Smooth muscle cell (in vitro differentiated cells): ENCODE measurements at regions not wholly inside any gene's neighbourhood (a gene's known extent, or its start where the extent isn't known, plus 50 kb on each side); places are given as distances from the start of the nearest gene placed in this dataset.

Experiments
- DNase-seq: peaks from one replicate; lab custom pipeline; 2025; ENCODE audit not compliant: unreplicated experiment; lab: John Stamatoyannopoulos, UW
- H2AFZ ChIP-seq: fragments of 200-600 bp; sonication (generic); 2 replicates; pipeline ENCODE4 v1.6.0; 2016; ENCODE audit warnings: antibody characterized with exemption, low read depth, mild to moderate bottlenecking
- H3F3A ChIP-seq: fragments of 200-600 bp; sonication (generic); 2 replicates; pipeline ENCODE4 v1.6.0; 2017; ENCODE audit warnings: antibody characterized with exemption, low read depth
- H3K27ac ChIP-seq: fragments of 200-600 bp; sonication (generic); 2 replicates; pipeline ENCODE4 v1.5.1; 2016; ENCODE audit warnings: low read depth, mild to moderate bottlenecking
- H3K27me3 ChIP-seq: fragments of 200-600 bp; sonication (generic); 2 replicates; pipeline ENCODE4 v1.6.1; 2016; ENCODE audit warnings: low read depth, mild to moderate bottlenecking
- H3K36me3 ChIP-seq: fragments of 200-600 bp; sonication (generic); 2 replicates; pipeline ENCODE4 v1.5.1; 2016; ENCODE audit warnings: low read depth
- H3K4me1 ChIP-seq: fragments of 200-600 bp; sonication (generic); 2 replicates; pipeline ENCODE4 v1.5.1; 2016; ENCODE audit warnings: low read depth
- H3K4me2 ChIP-seq: fragments of 200-600 bp; sonication (generic); 2 replicates; pipeline ENCODE4 v1.6.0; 2016; ENCODE audit warnings: mild to moderate bottlenecking
- H3K4me3 ChIP-seq: fragments of 200-600 bp; sonication (generic); 2 replicates; pipeline ENCODE4 v1.5.1; 2016; ENCODE audit warnings: mild to moderate bottlenecking
- H3K79me2 ChIP-seq: fragments of 200-600 bp; sonication (generic); 2 replicates; pipeline ENCODE4 v1.6.0; 2016; ENCODE audit warnings: low read depth, mild to moderate bottlenecking
- H3K9ac ChIP-seq: fragments of 200-600 bp; sonication (generic); 2 replicates; pipeline ENCODE4 v1.6.0; 2016; ENCODE audit warnings: low read depth
- H3K9me3 ChIP-seq: fragments of 200-600 bp; sonication (generic); replicated peaks from 2 replicates; pipeline ENCODE4 v1.5.1; 2016; ENCODE audit warnings: low read depth
- H4K20me1 ChIP-seq: fragments of 200-600 bp; sonication (generic); 2 replicates; pipeline ENCODE4 v1.6.0; 2016; ENCODE audit warnings: low read depth
- CTCF ChIP-seq: fragments of 200-600 bp; sonication (generic); IDR thresholded peaks from 2 replicates; pipeline ENCODE4 v1.5.1; 2017; ENCODE audit warnings: borderline replicate concordance, mild to moderate bottlenecking, antibody characterized with exemption; ENCODE audit not compliant: insufficient read depth, poor library complexity, severe bottlenecking
- WGBS: methylation state at CpG from one replicate; pipeline ENCODE4 v1.1.7; 2016; ENCODE audit warnings: low lambda C conversion rate; 5-methylcytosine and 5-hydroxymethylcytosine counted together

GRCh38 chr20:57076951-57077350, 189.5 kb downstream of the BMP7 start:
- no peaks in the 10 kb centered on the region for H3K4me1 ChIP-seq
- H3K9ac ChIP-seq, result no peak overlapping the region
- no peaks in the 10 kb centered on the region for H4K20me1 ChIP-seq
- no peak overlapping the region for H2AFZ ChIP-seq
- H3K27ac ChIP-seq, result peak overlapping the region; percentile 32
- no peak for TF ChIP-seq CTCF
- no peak for DNase-seq
- 91% methylated on average over 3 of the region's 3 CpGs for WGBS
- H3K4me2 ChIP-seq, result no peak overlapping the region
- peaks cover 6% of the 10 kb centered on the region for H3F3A ChIP-seq
- no peak overlapping the region for H3K4me3 ChIP-seq
- no peaks in the 10 kb centered on the region for H3K9me3 ChIP-seq
- H3K27me3 ChIP-seq, result no peaks in the 10 kb centered on the region
- H3K79me2 ChIP-seq, result no peaks in the 10 kb centered on the region
- no peaks in the 10 kb centered on the region for H3K36me3 ChIP-seq

- H3F3A ChIP-seq, result peaks cover 6% of the 10 kb centered on the region
- TF ChIP-seq CTCF, result no peak
- H3K27me3 ChIP-seq, result no peaks in the 10 kb centered on the region
- 97% methylated on average over 1 of the region's 1 CpG for WGBS
- no peak overlapping the region for H2AFZ ChIP-seq
- H3K4me3 ChIP-seq, result no peak overlapping the region
- no peaks in the 10 kb centered on the region for H3K9me3 ChIP-seq
- no peaks in the 10 kb centered on the region for H3K79me2 ChIP-seq
- no peak overlapping the region for H3K4me2 ChIP-seq
- no peak for DNase-seq
- H3K27ac ChIP-seq, result no peak overlapping the region
- H3K9ac ChIP-seq, result no peak overlapping the region
- no peaks in the 10 kb centered on the region for H4K20me1 ChIP-seq
- no peaks in the 10 kb centered on the region for H3K4me1 ChIP-seq
- no peaks in the 10 kb centered on the region for H3K36me3 ChIP-seq
These were observed 188.3 kb downstream of the BMP7 start for GRCh38 chr20:57078116-57078515.

- Histone ChIP-seq H3K79me2 (no peaks in the 10 kb centered on the region), H3K4me3 (no peak overlapping the region), H3K4me1 (no peaks in the 10 kb centered on the region), H3K36me3 (no peaks in the 10 kb centered on the region), H3K27me3 (no peaks in the 10 kb centered on the region), H4K20me1 (no peaks in the 10 kb centered on the region), H3K4me2 (no peak overlapping the region), H3F3A (peaks cover 6% of the 10 kb centered on the region), H3K9me3 (no peaks in the 10 kb centered on the region), H3K9ac (no peak overlapping the region), H2AFZ (no peak overlapping the region), H3K27ac (no peak overlapping the region)
- no peak for DNase-seq
- 67% methylated on average over 2 of the region's 2 CpGs for WGBS
- no peak for TF ChIP-seq CTCF
These were observed 187.1 kb downstream of the BMP7 start for GRCh38 chr20:57079031-57080005.

- Histone ChIP-seq H3K79me2 (no peaks in the 10 kb centered on the region), H2AFZ (no peak overlapping the region), H3K27me3 (no peaks in the 10 kb centered on the region), H3F3A (peaks cover 2% of the 10 kb centered on the region), H4K20me1 (no peaks in the 10 kb centered on the region), H3K27ac (no peak overlapping the region), H3K4me2 (no peak overlapping the region), H3K4me3 (no peak overlapping the region), H3K36me3 (no peaks in the 10 kb centered on the region), H3K4me1 (no peaks in the 10 kb centered on the region), H3K9ac (no peak overlapping the region), H3K9me3 (no peaks in the 10 kb centered on the region)
- DNase-seq, result no peak
- peak; percentile 22 for TF ChIP-seq CTCF
These were observed 185.6 kb downstream of the BMP7 start for GRCh38 chr20:57080796-57081195.
